ENCODE measurements at regions not wholly inside any gene's neighbourhood (a gene's known extent, or its start where the extent isn't known, plus 50 kb on each side); places are given as distances from the start of the nearest gene placed in this dataset.

DNA sequence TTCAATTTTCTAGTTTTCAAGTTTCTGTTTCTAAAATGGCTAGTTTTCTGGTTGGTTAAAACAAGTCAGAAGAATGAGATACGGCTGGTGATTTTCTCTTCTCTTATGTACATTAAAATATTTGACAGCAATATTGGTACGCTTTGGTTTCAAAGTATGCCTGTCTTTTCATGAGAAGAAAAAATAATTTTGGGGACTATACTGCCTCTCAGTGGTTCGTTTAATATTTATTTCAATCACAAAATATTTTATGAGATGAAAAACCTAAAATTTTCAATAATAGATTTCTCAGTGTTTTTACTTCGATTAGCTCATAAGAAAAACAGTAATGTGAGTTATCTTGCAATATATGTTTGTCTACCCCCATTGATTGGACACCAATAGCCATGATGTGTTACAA, 72.8 kb upstream of the AADACL2 start:
- Histone ChIP-seq H3K27ac (ENCODE audit: low read depth in 1 of 2, low read length in 2 of 2) (no peak overlapping the region), H4K20me1 (ENCODE audit: insufficient read depth, low read length) (no peaks in the 10 kb centered on the region), H3K9ac (ENCODE audit: insufficient read depth, low read length, poor library complexity, severe bottlenecking) (no peak overlapping the region), H3K79me2 (ENCODE audit: insufficient read depth, low read length) (no peaks in the 10 kb centered on the region), H2AFZ (ENCODE audit: insufficient read depth, low read depth, low read length, poor library complexity, severe bottlenecking) (no peak overlapping the region), H3K4me3 (replicated peaks in 1 of 3; ENCODE audit: low read depth in 2 of 3, low read length in 3 of 3) (no peak overlapping the region), H3K4me1 (ENCODE audit: control insufficient read depth in 1 of 2, insufficient read depth in 2 of 2, low read length in 2 of 2) (peaks cover 0 to 3% of the 10 kb centered on the region in 2 donors), H3K9me3 (replicated peaks in 1 of 2; ENCODE audit: control insufficient read depth in 1 of 2, insufficient read depth in 1 of 2, low read length in 2 of 2) (no peaks in the 10 kb centered on the region), H3K4me2 (replicated peaks; ENCODE audit: extremely low read depth, low read length, poor library complexity, severe bottlenecking) (no peak overlapping the region), H3K36me3 (replicated peaks in 1 of 2; ENCODE audit: control insufficient read depth in 1 of 2, insufficient read depth in 2 of 2, low read length in 2 of 2) (no peaks in the 10 kb centered on the region), H3K27me3 (ENCODE audit: control insufficient read depth in 2 of 2, insufficient read depth in 2 of 2, low read length in 2 of 2) (no peaks in the 10 kb centered on the region)
- WGBS (ENCODE audit: insufficient coverage) = no CpG with 5 or more reads among the region's 4 CpGs
- H3K4me1 Mint-ChIP-seq = peaks cover 7% of the 10 kb centered on the region
- H3K4me3 Mint-ChIP-seq = no peak overlapping the region
- no peaks in the 10 kb centered on the region for H3K36me3 Mint-ChIP-seq
- no peak overlapping the region for H3K27ac Mint-ChIP-seq
- intact Hi-C loops (cut with micrococcal nuclease) = no loop called here
- TF ChIP-seq, protein P1, sequence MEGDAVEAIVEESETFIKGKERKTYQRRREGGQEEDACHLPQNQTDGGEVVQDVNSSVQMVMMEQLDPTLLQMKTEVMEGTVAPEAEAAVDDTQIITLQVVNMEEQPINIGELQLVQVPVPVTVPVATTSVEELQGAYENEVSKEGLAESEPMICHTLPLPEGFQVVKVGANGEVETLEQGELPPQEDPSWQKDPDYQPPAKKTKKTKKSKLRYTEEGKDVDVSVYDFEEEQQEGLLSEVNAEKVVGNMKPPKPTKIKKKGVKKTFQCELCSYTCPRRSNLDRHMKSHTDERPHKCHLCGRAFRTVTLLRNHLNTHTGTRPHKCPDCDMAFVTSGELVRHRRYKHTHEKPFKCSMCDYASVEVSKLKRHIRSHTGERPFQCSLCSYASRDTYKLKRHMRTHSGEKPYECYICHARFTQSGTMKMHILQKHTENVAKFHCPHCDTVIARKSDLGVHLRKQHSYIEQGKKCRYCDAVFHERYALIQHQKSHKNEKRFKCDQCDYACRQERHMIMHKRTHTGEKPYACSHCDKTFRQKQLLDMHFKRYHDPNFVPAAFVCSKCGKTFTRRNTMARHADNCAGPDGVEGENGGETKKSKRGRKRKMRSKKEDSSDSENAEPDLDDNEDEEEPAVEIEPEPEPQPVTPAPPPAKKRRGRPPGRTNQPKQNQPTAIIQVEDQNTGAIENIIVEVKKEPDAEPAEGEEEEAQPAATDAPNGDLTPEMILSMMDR (IDR thresholded peaks at IDR 0.05) = no peak
- peaks cover 0 to 2% (median 0%) of the 10 kb centered on the region in 3 donors for H3K27me3 Mint-ChIP-seq (ENCODE audit: low read depth in 3 of 3)
- no peak for DNase-seq
- no peaks in the 10 kb centered on the region for H3K9me3 Mint-ChIP-seq

DNA sequence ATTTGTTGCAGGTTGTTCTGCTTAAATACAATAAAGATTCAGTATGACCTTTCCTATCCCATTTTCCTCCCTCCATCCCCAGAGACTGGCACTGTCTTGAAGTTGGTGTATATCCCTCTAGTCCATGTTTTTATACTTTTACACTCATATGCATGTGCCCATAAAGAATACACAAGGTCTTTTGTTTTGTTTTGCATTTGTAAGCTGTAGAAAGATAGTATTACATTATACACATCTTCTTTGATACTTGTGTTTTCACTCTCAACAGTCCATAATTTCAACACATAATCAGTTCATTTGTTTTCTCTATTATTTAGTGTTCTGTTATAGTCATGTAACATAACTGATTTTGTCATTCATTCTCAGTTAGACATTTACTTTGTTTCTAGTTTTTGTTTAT, 88.7 kb upstream of the AADACL2 start:
- no peak for DNase-seq
- Mint-ChIP-seq H3K36me3 (no peaks in the 10 kb centered on the region), H3K9me3 (peaks cover 0 to 6% (median 0%) of the 10 kb centered on the region in 7 donors)

More for the DNA sequence above, 88.7 kb upstream of the AADACL2 start:
- Histone ChIP-seq H2AFZ (ENCODE audit: insufficient read depth, low read depth, low read length, poor library complexity, severe bottlenecking) (no peak overlapping the region), H3K27me3 (ENCODE audit: control insufficient read depth in 2 of 2, insufficient read depth in 2 of 2, low read length in 2 of 2) (no peaks in the 10 kb centered on the region), H3K36me3 (replicated peaks in 1 of 2; ENCODE audit: control insufficient read depth in 1 of 2, insufficient read depth in 2 of 2, low read length in 2 of 2) (no peaks in the 10 kb centered on the region), H3K4me2 (replicated peaks; ENCODE audit: extremely low read depth, low read length, poor library complexity, severe bottlenecking) (no peak overlapping the region), H3K9me3 (replicated peaks in 1 of 2; ENCODE audit: control insufficient read depth in 1 of 2, insufficient read depth in 1 of 2, low read length in 2 of 2) (no peaks in the 10 kb centered on the region), H3K9ac (ENCODE audit: insufficient read depth, low read length, poor library complexity, severe bottlenecking) (no peak overlapping the region), H4K20me1 (ENCODE audit: insufficient read depth, low read length) (no peaks in the 10 kb centered on the region), H3K79me2 (ENCODE audit: insufficient read depth, low read length) (no peaks in the 10 kb centered on the region), H3K4me1 (ENCODE audit: control insufficient read depth in 1 of 2, insufficient read depth in 2 of 2, low read length in 2 of 2) (no peaks in the 10 kb centered on the region), H3K4me3 (replicated peaks in 1 of 3; ENCODE audit: low read depth in 2 of 3, low read length in 3 of 3) (no peak overlapping the region), H3K27ac (ENCODE audit: low read depth in 1 of 2, low read length in 2 of 2) (no peak overlapping the region)
- intact Hi-C loops (cut with micrococcal nuclease) = no loop called here
- TF ChIP-seq, protein P1 (IDR thresholded peaks at IDR 0.05) = no peak
- H3K4me3 Mint-ChIP-seq = no peak overlapping the region
- H3K27me3 Mint-ChIP-seq (ENCODE audit: low read depth in 3 of 3) = no peaks in the 10 kb centered on the region
- H3K27ac Mint-ChIP-seq = no peak overlapping the region
- no peaks in the 10 kb centered on the region for H3K4me1 Mint-ChIP-seq
